H1 (cell line): ENCODE measurements at regions not wholly inside any gene's neighbourhood (a gene's known extent, or its start where the extent isn't known, plus 50 kb on each side); places are given as distances from the start of the nearest gene placed in this dataset.

Experiments used
- CHD7 ChIP-seq: fragments of 300-600 bp; sonication (generic); IDR thresholded peaks from 2 replicates; pipeline ENCODE4 v1.7.1; 2012; ENCODE audit warnings: low read length, moderate library complexity, mild to moderate bottlenecking, inconsistent platforms; ENCODE audit not compliant: insufficient replicate concordance

- TF ChIP-seq CHD7 = no peak
- TF ChIP-seq, all 59 proteins: peak for 2
These were observed 1422.4 kb upstream of the MIR17HG start (continued) for GRCh38 chr13:89925107-89925506.
